GM19372 (cell line): ENCODE measurements at regions not wholly inside any gene's neighbourhood (a gene's known extent, or its start where the extent isn't known, plus 50 kb on each side); places are given as distances from the start of the nearest gene placed in this dataset.

Experiments used
- ATAC-seq: cut with Tn5 transposase; IDR thresholded peaks from one replicate; pipeline ENCODE4 v1.9.1; 2021; ENCODE audit warnings: mild to moderate bottlenecking, low read depth, moderate library complexity; ENCODE audit not compliant: unreplicated experiment

DNA sequence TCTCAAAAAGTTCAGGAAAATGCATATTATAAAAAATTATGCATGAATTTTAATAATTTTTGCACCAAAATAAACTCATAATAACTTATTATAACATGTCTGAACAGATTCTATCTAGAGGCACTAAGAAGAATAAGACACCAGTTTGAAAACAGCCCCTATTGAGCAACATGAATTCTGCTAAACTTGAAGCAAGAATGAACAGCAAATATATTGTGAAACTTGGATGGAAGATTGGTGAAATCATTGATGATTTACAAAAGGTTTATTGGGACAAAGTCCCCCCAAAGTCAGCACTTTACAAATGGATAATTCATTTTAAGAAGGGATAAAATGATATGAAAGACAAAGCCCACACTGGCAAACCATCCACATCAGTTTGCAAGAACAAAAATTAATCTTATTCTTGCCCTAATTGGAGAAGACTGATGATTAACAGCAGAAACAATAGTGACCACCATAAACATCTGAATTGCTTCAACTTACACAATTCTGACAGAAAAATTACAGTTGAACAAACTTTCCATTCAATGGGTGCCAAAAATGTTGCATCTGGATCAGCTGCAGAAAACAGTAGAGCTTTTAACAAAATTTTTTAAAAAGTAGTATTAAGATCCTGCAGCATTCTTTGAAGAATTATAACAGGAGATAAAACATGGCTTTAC, 257.5 kb upstream of the FAT3 start:
- no peak for ATAC-seq

- no peak for ATAC-seq
Measured at GRCh38 chr11:91966368-91966767, 258.2 kb upstream of the FAT3 start.

DNA sequence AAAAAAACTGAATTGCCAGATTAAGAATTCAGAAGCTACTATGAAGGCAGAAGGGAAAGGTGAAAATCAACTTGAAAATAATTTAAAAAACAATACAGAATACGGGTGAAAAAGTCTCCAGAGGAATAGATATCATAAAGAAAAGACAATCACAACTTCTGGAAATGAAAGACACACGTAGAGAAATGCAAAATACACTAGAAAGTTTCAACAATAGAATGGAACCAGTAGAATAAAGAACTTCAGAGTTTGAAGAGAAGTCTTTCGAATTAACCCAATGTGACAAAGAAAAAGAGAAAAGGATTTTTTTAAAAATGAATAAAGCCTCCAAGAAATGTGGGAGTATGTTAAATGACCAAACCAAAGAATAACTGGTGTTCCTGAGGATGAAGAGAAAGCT, 263.8 kb upstream of the FAT3 start:
- ATAC-seq = no peak

DNA sequence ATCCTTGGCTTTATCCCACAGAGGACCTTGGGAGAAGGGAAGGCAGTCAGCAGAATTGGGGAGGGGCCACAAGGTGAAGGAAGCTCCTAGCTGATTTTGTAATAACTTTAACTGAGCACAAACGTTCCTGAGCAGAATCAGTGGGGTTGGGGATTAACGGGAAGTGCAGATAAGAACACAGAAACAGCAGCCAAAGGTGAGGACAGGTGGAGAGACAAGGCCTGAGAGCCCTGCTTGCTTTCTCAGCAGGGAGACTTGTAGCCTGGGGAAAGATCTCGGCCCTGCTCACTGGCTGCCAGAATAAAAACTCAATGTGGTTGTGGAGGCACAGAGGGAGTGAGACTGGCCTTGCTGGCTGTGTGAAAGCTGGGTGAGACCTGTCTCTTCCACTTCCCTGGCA, 265.2 kb upstream of the FAT3 start:
- ATAC-seq = no peak

GRCh38 chr11:91956711-91957110, 267.9 kb upstream of the FAT3 start:
- ATAC-seq = no peak

- ATAC-seq = no peak
Measured at GRCh38 chr11:91955206-91955605, 269.4 kb upstream of the FAT3 start.

- ATAC-seq = no peak
Measured at GRCh38 chr11:91952056-91952455, 272.6 kb upstream of the FAT3 start.

DNA sequence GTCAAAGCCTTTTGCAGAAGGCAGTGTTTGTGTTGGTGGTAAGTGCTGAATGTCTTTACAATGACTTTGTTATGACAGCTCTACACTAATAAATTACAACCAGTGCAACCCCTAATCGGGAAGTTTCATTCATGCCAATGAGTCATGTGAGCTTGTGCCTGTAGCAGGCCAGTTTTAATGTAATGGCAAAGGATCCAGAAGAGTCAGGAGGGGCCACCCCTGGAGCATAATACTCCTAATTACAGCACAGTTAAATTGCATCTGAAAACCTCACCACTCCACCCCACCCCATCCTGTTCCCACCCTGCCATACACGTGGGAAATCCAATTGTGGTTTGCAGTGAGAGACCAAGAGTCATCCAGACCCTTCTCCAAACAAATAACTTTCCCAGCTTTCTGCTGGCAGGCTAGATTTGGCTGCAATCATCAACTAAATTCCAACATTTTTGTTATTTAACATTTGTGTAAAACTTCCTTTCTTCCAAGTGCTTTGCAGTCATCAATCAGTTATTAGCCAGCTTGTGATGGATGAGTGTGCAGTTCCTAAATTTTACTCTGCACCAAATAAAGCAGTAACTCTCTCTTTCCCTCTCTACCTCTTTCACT, 277.3 kb upstream of the FAT3 start:
- no peak for ATAC-seq

DNA sequence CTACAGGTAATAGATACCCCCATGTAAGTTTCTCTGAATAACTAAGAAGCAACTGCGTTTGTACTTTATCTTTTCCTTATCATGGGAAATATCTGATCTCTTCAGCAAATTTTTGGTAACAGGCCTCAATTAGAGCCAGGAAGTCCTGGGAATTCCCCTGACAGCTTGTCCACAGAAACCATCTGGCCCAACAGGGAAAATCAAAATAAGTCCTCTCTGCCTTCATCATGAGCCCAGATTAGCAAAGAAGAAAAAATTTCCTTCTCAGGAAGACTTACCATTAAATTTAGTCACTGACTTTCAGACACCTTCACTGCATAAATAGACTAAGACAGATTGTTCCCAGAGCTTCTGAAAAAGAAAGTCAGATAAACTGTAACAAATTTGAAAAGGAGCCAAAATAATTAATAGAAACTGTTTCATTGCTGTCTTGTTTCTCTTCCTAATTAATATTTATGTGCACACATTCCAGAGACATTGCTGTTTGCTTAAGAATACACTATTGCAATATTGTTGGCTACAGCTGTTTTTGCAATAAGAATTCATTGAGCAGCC, 278.1 kb upstream of the FAT3 start:
- no peak for ATAC-seq

DNA sequence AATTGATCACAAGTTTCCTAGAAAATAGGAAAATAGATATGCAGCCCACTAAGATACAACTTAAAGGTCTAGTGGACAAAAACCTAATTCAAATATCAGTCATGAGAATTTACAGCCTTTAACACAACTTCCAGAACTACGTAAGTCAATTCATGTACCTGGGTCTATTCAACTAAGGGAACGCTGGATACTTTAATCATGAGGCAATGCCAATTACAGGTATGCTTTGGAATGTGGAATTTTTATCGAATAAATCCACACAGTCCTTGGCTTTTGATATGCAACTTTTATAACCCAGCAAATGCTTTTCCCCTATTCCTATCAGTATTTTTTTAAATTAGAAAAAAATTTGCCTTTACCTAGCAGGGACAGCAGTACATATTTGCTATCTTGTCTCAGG, 289.5 kb upstream of the FAT3 start:
- ATAC-seq = no peak

DNA sequence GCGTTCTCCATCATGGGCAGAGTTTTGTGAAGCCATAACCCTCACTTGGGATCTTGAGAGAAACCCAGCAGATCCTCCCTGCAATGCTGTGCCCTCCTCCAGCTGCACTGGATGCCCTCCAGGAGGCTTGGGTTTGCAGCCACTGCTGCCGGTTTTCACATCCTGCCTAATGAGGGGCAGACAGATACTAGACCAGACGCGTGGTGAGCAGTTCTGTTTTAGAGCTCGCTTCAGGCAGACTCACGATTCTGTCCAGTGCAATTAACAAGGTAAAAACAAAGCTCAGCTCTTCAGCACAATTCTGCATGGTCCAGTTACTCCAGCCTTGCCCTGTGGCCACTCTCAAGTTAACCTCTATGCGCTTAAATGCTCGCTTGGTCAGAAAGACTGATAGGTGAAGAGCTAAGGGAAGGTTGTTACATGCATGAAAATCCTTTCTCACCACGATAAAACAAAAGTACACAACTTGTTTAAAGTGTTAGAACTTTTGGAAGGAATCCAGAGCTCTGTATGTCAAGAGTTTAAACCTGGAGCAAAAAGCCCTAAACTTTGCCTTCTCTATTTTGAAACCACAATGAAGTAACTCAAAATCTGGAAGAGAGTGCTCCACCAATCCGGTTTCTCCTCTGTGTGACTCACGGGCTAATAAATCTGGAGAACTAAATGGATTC, 292.3 kb upstream of the FAT3 start:
- ATAC-seq = no peak

GRCh38 chr11:91927448-91927847, 297.2 kb upstream of the FAT3 start:
- ATAC-seq = no peak

DNA sequence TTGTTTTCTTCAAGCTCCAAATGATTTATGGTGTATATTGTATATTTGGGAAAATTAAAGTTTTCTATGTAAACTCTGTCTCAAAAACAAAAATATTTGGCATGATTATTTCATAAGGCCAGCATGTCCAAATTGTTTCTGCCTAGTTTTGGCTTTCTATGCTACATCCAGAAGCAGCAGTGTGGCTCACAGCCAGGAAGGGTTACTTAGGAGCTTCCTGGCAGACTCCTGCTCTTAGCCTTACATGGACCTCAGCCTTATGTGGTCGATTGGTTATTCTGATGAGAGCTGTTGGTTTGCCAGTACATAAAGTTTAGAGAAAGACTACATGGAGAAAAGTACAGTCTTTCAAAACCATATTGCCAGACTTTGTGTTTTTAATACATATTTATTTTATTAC, 297.7 kb upstream of the FAT3 start:
- ATAC-seq = no peak

DNA sequence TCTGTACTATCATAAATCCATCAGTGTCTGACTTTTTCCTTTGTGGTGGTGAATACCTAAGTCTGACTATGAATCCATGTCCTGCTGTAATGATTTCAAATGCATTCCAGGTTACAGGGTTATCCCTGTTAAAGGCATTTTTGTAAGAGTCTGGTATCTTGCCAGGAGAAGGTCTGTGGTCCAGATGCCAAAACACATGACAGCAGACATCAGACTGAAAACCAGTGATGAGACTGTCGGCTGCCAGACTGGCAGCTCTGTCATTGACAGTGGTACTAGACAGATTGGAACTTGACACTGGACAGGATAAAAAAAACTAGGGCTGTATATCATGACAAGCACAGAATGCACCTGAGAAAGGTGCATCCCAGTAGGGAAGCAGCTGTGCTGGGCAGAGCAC, 301.8 kb upstream of the FAT3 start:
- no peak for ATAC-seq

- no peak for ATAC-seq
Measured at GRCh38 chr11:91921974-91922373, 302.6 kb upstream of the FAT3 start.

GRCh38 chr11:91913407-91913806, 311.2 kb upstream of the FAT3 start:
- no peak for ATAC-seq

DNA sequence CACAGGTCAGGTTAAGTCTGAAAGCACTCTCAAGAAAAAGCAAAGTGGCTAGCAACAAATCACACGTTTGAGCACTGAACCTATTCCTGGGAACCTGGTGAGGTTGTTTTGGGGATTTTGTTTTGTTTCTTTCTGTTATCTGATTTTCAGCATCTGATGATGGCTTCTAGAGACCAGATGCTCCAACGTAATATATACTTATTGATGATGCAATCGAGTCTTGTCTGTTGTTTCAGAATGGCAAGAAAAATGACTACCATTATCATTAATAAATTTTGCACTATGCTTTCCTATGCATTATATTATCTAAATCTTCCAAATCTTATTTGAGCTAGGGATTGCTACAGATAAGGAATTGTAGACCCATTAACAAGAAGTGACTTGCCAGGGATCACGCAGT, 312.3 kb upstream of the FAT3 start:
- ATAC-seq = no peak

GRCh38 chr11:91906871-91907624, 317.6 kb upstream of the FAT3 start:
- no peak for ATAC-seq

DNA sequence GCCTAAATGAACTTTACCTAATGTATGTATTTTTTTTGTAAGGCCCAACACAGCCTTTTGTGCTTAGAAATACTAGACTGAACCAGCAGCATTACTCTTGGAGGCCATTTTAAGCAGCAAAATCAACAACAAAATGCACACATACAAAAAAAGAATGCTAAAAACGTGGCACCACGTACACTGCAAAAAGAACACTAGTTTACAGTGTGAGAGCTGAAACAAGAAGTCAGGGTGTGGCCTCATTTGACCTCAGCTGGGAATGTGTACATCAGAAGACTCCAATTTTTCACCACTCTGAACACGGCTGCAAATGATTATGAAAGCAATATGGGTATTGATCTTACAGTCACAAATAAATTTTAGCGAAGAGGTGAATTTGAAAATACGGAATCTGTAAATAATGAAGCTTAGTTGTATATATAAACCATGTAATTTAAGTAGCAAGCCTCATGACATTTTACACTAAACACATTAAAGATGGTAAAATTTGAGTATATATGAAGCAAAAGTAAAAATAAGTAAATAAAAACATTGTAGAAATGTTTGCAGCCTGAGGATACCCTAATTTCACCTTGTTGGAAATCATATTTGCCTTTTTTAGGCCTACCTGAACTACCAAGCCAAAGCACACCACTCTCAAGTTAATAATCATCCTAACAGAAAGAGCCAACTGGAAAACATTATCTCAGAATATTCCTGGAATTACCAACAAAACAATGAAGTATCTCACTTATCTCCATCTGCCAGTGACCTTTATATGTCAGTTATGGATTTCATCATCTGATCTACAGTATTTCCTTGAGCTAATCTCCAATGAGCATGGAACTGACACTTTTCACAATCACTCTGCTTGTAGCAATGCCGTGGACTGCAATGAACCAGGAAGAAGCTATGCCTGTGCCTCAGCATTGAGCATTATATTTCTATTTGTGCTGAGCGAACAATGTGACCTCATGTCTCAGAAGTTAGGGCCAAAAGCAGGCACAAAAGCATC, 319.5 kb upstream of the FAT3 start:
- ATAC-seq = no peak

GRCh38 chr11:91902312-91902711, 322.3 kb upstream of the FAT3 start:
- no peak for ATAC-seq
